ENCODE measurements at regions not wholly inside any gene's neighbourhood (a gene's known extent, or its start where the extent isn't known, plus 50 kb on each side); places are given as distances from the start of the nearest gene placed in this dataset.
"Not testable (repeated sequence)": the region's sequence is repeated elsewhere in the genome, so short reads cannot be mapped to it uniquely, and the experiment has no call there.

- DNase-seq = no peak
Measured at GRCh38 chr12:28060871-28061270, 88.3 kb upstream of the PTHLH start.

- no peak for DNase-seq
Measured at GRCh38 chr12:28063355-28063880, 90.9 kb upstream of the PTHLH start.

GRCh38 chr12:28065374-28065773 lies 92.8 kb upstream of the PTHLH start:
- no peak for DNase-seq

- no peak for DNase-seq
Measured at GRCh38 chr12:28065889-28066630, 93.5 kb upstream of the PTHLH start.

GRCh38 chr12:28066879-28067278 lies 94.3 kb upstream of the PTHLH start:
- no peak for DNase-seq

GRCh38 chr12:28068467-28068866 lies 95.9 kb upstream of the PTHLH start:
- no peak for DNase-seq

- no peak for DNase-seq
Measured at GRCh38 chr12:28079539-28079938, 107.0 kb upstream of the PTHLH start.

- DNase-seq = peak; percentile 48
Measured at GRCh38 chr12:28082096-28082495, 108.2 kb upstream of the CCDC91 start.

- DNase-seq = no peak
Measured at GRCh38 chr12:28083840-28084678, 106.2 kb upstream of the CCDC91 start.

- DNase-seq = peak; percentile 56
Measured at GRCh38 chr12:28086521-28087155, 103.6 kb upstream of the CCDC91 start.

GRCh38 chr12:28088566-28089272 lies 101.5 kb upstream of the CCDC91 start:
- DNase-seq = peak; percentile 9

- peak; percentile 75 for DNase-seq
Measured at GRCh38 chr12:28089338-28089737, 100.9 kb upstream of the CCDC91 start.

GRCh38 chr12:28090835-28091234 lies 99.4 kb upstream of the CCDC91 start:
- DNase-seq = no peak

- DNase-seq = no peak
Measured at GRCh38 chr12:28092396-28092795, 97.9 kb upstream of the CCDC91 start.

- no peak for DNase-seq
Measured at GRCh38 chr12:28096649-28097048, 93.6 kb upstream of the CCDC91 start.

GRCh38 chr12:28097221-28097620 lies 93.0 kb upstream of the CCDC91 start:
- DNase-seq = no peak

- DNase-seq = not testable (repeated sequence)
Measured at GRCh38 chr12:28099245-28099644, 91.0 kb upstream of the CCDC91 start.

GRCh38 chr12:28099871-28100270 lies 90.4 kb upstream of the CCDC91 start:
- no peak for DNase-seq

GRCh38 chr12:28100717-28101116 lies 89.5 kb upstream of the CCDC91 start:
- DNase-seq = no peak

- no peak for DNase-seq
Measured at GRCh38 chr12:28104316-28104715, 85.9 kb upstream of the CCDC91 start.

- no peak for DNase-seq
Measured at GRCh38 chr12:28104903-28105864, 85.1 kb upstream of the CCDC91 start.

All from fibroblast of skin of back (primary cell).